Neural progenitor cell (in vitro differentiated cells): ENCODE measurements at regions not wholly inside any gene's neighbourhood (a gene's known extent, or its start where the extent isn't known, plus 50 kb on each side); places are given as distances from the start of the nearest gene placed in this dataset.

Experiments
- CTCF ChIP-seq: fragments of 200-600 bp; sonication (generic); IDR thresholded peaks from 2 replicates; pipeline ENCODE4 v1.5.1; 2017; ENCODE audit warnings: antibody characterized with exemption, mild to moderate bottlenecking
- EZH2 ChIP-seq: fragments of 200-600 bp; sonication (generic); IDR thresholded peaks from 2 replicates; pipeline ENCODE4 v1.6.1; 2017; ENCODE audit warnings: antibody characterized with exemption, mild to moderate bottlenecking, moderate library complexity
- EZH2phosphoT487 ChIP-seq: fragments of 200-600 bp; sonication (generic); IDR thresholded peaks from 2 replicates; pipeline ENCODE4 v1.6.1; 2017; ENCODE audit warnings: antibody characterized with exemption

- TF ChIP-seq EZH2phosphoT487 (no peak), CTCF (no peak), EZH2 (no peak)
Observed at GRCh38 chr17:63289931-63290330, 156.2 kb downstream of the CYB561 start.
